ENCODE measurements at regions not wholly inside any gene's neighbourhood (a gene's known extent, or its start where the extent isn't known, plus 50 kb on each side); places are given as distances from the start of the nearest gene placed in this dataset.

- Mint-ChIP-seq H3K27ac (no peak overlapping the region; a peak in 1 of 7 replicates), H3K36me3 (ENCODE audit: insufficient read depth in 1 of 3, low read depth in 3 of 3) (no peaks in the 10 kb centered on the region)
- no peaks in the 10 kb centered on the region for H3K79me1 ChIP-seq (ENCODE audit: insufficient read depth, low read depth, low read length, poor library complexity, severe bottlenecking)
Measured at GRCh38 chr13:76380446-76381065, 505.6 kb downstream of the KCTD12 start.

More at GRCh38 chr13:76380446-76381065, 505.6 kb downstream of the KCTD12 start:
- Mint-ChIP-seq H3K9me3 (no peaks in the 10 kb centered on the region), H3K4me1 (peaks cover 5 to 6% of the 10 kb centered on the region in 2 experiments; a peak in 3 of 4 replicates), H3K27me3 (ENCODE audit: low read depth) (no peaks in the 10 kb centered on the region; the same call in 1 of the 2 replicates), H3K4me3 (no peak overlapping the region)
- Histone ChIP-seq H3K79me2 (ENCODE audit: insufficient read depth, low read length) (no peaks in the 10 kb centered on the region), H3K9me3 (ENCODE audit: control insufficient read depth, low read depth, low read length) (no peaks in the 10 kb centered on the region), H4K8ac (replicated peaks; ENCODE audit: insufficient read length, low read depth, low read length) (no peak overlapping the region), H3K56ac (ENCODE audit: insufficient read length, low read depth, low read length) (no peak overlapping the region), H3K23ac (ENCODE audit: insufficient read length, low read depth, low read length) (no peak overlapping the region), H3K4me1 (ENCODE audit: insufficient read depth, low read length) (no peaks in the 10 kb centered on the region), H2AFZ (ENCODE audit: low read length) (no peak overlapping the region), H2BK20ac (ENCODE audit: low read depth, low read length, poor library complexity, severe bottlenecking) (no peak overlapping the region), H3K18ac (ENCODE audit: insufficient read length, low read depth, low read length) (no peak overlapping the region), H4K91ac (ENCODE audit: insufficient read length, low read depth, low read length) (no peak overlapping the region), H3K4me2 (ENCODE audit: insufficient read depth, insufficient read length, low read length) (no peak overlapping the region), H4K20me1 (ENCODE audit: control insufficient read depth, insufficient read depth, insufficient read length) (no peaks in the 10 kb centered on the region), H3T11ph (ENCODE audit: low read length) (no peak overlapping the region), H3K14ac (ENCODE audit: insufficient read depth, low read length) (no peak overlapping the region), H2BK120ac (ENCODE audit: low read depth, low read length, poor library complexity, severe bottlenecking) (no peak overlapping the region), H2BK5ac (ENCODE audit: insufficient read length, low read length) (no peak overlapping the region), H3K4ac (ENCODE audit: low read depth, low read length) (no peak overlapping the region), H3K27me3 (ENCODE audit: insufficient read depth, low read length) (no peaks in the 10 kb centered on the region), H2BK12ac (ENCODE audit: insufficient read length, low read depth, low read length) (no peak overlapping the region), H3K9ac (ENCODE audit: extremely low read depth, insufficient read length, low read length) (no peak overlapping the region), H4K5ac (ENCODE audit: insufficient read length, low read depth, low read length) (no peak overlapping the region), H2AK5ac (ENCODE audit: insufficient read length, low read length) (no peak overlapping the region), H3K23me2 (ENCODE audit: insufficient read length, low read depth, low read length, poor library complexity, severe bottlenecking) (no peaks in the 10 kb centered on the region), H3K27ac (ENCODE audit: insufficient read length, low read depth, low read length) (no peak overlapping the region), H2BK15ac (ENCODE audit: low read depth, low read length) (no peak overlapping the region)
- no peak for TF ChIP-seq CTCF (conservative IDR thresholded peaks at IDR 0.05)
- DNase-seq = no peak
- whole genome bisulfite sequencing (ENCODE audit: extremely low coverage, insufficient read length, low lambda C conversion rate) = no CpG with 5 or more reads among the region's 1 CpG
